HG03575 (cell line): ENCODE measurements at regions not wholly inside any gene's neighbourhood (a gene's known extent, or its start where the extent isn't known, plus 50 kb on each side); places are given as distances from the start of the nearest gene placed in this dataset.
"Not testable (repeated sequence)": the region's sequence is repeated elsewhere in the genome, so short reads cannot be mapped to it uniquely, and the experiment has no call there.

ENCODE experiments used
- ATAC-seq: cut with Tn5 transposase; IDR thresholded peaks from one replicate; pipeline ENCODE4 v1.9.1; 2021; ENCODE audit not compliant: unreplicated experiment, insufficient number of reproducible peaks, low FRiP score; ENCODE audit errors: extremely low read depth

GRCh38 chr12:131390412-131391334, 320.2 kb upstream of the SFSWAP start:
- ATAC-seq = no peak

GRCh38 chr12:131391399-131391798, 319.5 kb upstream of the SFSWAP start:
- ATAC-seq = no peak

DNA sequence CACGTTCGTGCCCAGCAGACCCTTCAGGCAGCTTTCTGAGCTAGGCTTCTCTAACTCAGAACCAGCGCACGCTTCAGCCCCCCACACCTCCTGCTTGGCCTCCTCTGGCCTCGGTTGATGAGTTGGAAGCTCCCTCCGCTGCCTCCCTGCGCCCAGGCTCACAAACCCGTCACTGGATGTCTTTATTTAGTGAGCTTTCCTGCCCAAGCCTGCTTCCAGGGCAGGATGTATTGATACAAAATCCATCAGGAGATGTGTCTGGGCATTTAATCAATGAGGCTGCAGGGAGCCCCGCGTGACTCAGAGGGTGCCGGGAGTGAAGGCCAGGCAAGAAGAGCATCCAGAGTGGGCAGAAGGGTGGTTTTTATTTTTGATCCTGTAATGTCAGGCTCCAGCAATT, 316.1 kb upstream of the SFSWAP start:
- not testable (repeated sequence) for ATAC-seq

DNA sequence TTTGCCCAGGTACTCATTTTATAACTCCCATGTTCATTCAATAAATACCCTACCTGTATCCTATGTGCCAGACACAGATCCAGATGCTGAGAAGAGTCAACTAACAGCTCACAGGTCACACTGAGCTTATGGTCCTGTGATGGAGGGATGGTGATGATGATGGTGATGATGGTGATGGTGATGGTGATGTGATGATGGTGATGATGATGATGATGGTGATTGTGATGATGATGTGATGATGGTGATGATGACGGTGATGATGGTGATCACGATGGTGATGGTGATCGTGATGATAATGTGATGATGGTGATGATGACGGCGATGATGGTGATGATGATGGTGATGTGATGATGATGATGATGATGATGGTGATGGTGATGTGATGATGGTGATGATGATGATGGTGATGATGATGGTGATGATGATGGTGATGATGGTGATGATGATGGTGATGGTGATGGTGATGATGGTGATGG, 315.6 kb upstream of the SFSWAP start:
- not testable (repeated sequence) for ATAC-seq

DNA sequence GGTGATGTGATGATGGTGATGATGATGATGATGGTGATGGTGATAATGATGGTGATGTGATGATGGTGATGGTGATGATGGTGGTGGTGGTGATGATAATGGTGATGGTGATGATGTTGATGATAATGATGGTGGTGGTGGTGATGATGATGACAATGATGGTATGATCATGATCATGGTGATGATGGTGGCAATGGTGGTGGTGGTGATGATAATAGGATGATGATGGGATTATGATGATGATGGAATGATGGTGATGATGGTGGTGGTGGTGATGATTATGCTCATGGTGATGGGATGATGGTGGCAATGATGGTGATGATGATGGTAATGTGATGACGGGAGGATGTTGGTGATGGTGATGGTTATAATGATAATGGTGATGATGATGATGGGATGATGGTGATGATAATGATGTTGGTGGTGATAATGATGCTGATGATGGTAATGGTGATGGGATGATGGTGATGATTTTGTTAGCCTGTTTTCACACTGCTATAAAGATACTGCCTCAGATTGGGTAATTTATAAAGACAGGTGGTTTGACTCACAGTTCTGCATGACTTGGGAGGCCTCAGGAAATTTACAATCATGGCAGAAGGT, 314.8 kb upstream of the SFSWAP start:
- ATAC-seq = no peak

DNA sequence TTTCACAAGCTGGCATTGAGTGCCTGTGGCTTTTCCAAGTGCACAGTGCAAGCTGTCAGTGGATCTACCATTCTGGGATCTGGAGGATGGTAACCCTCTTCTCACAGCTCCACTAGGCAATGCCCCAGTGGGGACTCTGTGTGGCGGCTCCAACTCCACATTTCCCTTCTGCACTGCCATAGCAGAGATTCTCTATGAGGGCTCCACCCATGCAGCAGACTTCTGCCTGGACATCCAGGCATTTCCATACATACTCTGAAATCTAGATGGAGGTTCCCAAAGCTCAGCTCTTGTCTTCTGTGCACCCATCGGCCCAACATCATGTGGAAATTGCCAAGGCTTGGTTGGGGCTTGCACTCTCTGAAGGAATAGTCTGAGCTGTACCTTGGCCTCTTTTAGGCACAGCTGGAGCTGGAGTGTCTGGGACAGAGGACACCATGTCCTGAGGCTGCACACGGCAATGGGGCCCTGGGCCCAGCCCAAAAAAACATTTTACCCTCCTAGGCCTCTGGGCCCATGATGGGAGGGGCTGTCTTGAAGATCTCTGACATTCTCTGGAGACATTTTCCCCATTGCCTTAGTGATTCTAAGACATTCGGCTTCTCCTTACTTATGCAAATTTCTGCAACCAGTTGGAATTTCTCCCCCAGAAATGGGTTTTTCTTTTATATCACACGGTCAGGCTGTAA, 313.3 kb upstream of the SFSWAP start:
- ATAC-seq = no peak

- ATAC-seq = no peak
These were observed 311.9 kb upstream of the SFSWAP start for GRCh38 chr12:131399000-131399399.

DNA sequence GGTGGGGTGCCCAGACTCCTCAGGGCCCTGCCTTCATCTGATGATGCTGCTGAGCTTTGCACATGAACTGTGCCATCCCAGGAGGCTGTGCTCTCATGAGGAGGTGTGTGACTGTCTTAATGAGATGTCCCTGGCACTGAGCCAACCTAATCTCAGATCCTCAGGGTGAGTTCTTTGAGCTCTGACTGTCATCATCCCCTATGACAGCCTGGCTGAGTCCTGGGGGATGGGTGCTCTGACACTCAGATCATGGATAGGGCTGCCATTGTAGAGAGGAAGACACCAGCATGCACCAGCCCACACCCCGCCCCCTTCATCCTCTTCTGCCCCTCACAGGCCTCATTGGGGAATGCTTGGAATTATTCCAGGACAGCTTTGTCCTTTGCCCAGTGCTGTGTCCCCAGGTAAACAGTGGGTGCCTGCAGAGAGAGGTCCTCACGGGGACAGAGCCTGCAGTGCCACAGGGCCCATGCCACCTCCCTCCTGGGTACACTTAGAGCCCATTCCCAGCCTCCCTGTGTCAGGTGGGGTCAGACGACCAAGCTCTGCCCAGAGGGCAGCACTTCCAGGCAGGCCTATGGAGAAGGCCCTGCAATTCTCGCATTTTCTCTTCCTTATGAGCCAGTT, 310.1 kb upstream of the SFSWAP start:
- ATAC-seq = not testable (repeated sequence)

DNA sequence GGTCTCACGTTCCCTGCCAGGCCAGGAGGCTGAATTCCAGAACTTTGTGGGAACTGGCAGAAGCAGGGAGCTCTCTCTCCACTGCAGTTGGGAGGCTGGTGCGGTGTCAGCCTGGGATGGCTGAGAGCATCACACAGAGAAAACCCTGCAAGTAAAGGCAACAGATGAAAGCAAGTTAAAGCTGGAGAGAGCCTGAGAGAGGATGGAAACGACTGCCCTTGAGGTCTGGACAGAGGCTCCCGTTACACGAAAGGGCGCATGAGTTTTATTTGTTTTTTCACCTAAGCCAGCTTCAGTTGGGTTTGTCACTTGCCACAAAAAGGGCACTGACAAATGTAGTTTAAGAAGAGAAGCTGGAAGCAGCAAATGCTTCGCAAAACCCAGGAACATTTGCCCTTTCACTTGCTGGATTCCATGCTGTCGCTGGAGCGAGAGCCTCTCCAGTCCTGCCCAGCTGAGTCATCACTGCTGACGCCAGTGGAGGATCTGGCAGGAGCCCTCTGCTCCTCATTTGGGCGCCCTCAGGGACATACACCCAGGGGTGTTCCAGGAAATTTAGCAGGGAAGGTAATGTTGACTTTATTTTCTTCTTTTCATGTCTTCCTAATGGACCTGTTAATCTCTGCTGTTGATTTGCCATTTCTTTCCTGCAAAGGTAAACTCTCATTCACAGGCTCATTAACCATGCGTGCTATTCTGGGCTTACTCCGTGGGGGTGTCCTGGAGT, 308.8 kb upstream of the SFSWAP start:
- not testable (repeated sequence) for ATAC-seq

- ATAC-seq = no peak
These were observed 308.0 kb upstream of the SFSWAP start for GRCh38 chr12:131402781-131403396.

GRCh38 chr12:131403676-131404075, 307.2 kb upstream of the SFSWAP start:
- ATAC-seq = no peak

DNA sequence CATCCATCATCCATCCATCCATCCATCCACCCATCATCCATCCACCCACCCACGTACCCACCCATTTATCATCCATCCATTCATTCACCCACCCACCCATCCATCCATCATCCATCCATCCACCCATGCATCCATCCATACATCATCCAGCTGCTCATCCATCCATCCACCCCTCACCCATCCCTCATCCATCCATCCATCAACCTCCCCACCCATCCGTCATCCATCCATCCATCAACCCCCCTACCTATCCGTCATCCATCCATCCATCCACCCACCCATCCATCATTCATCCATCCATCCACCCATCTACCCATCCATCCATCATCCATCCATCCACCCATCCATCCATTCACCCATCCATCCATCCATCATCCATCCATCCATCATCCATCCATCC, 306.2 kb upstream of the SFSWAP start:
- no peak for ATAC-seq

- ATAC-seq = no peak
These were observed 303.5 kb upstream of the SFSWAP start for GRCh38 chr12:131407221-131408035.

DNA sequence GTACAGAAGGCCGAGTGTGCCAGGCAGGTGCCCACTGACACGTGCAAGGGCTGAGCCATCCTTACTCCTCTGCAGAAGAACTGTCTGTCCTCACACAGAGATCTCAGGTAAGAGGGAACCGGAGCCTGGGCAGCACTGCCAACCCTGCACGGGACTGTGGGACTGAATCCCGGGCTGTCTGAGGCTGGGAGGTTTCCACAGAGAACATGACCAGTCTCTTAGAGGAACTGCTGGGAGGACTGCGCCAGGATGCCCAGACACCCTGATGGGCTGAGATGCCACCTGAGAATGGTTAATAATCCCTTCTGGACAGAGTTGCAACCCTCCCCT, 302.9 kb upstream of the SFSWAP start:
- ATAC-seq = no peak

DNA sequence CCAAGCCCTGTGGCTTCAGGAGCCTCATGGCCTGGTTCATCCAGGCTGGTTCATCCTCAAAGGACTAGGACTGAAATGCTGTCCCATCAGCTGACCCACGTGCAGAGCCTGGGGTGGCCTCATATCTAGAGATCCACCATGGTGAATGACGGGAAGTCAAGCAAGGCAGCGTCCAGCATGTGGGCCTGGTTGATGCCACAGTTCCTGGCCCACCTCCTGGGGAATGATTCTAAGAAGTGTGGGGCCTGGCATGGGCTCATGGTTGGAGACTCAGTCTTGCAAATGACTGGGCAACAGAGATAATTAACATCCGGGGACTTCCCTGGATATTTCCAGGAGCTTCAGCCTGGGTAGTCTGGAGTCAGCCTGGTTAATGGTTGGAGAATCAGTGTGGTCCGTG, 302.4 kb upstream of the SFSWAP start:
- ATAC-seq = no peak

GRCh38 chr12:131409211-131409610, 301.7 kb upstream of the SFSWAP start:
- ATAC-seq = no peak

DNA sequence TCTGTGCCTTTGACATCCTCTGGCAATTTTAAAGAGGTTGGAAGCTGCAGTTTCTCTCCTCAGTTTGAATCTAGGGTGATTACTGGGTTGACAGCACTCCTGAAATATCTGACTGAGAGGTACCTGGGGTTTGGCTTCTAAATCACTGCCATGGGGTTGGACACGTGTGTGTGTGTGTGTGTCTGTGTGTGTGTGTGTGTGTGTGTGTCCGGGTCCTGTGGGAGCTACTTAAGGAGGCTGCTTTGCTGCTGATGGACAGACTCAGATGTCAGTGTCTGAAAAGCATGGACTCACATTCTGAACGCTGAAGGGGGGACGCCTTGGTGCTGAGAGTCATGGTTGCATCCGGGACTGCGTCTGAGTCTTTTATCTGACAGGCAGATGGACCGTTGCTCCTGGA, 299.1 kb upstream of the SFSWAP start:
- not testable (repeated sequence) for ATAC-seq

- no peak for ATAC-seq
These were observed 297.9 kb upstream of the SFSWAP start for GRCh38 chr12:131413006-131413405.
